HG03565 (cell line): ENCODE measurements at regions not wholly inside any gene's neighbourhood (a gene's known extent, or its start where the extent isn't known, plus 50 kb on each side); places are given as distances from the start of the nearest gene placed in this dataset.
A peak's percentile ranks its signal among the peaks of the same experiment; 100 is the strongest.

Experiments used
- ATAC-seq: cut with Tn5 transposase; IDR thresholded peaks from one replicate; pipeline ENCODE4 v1.9.1; 2021; ENCODE audit warnings: mild to moderate bottlenecking, moderate library complexity; ENCODE audit not compliant: unreplicated experiment

DNA sequence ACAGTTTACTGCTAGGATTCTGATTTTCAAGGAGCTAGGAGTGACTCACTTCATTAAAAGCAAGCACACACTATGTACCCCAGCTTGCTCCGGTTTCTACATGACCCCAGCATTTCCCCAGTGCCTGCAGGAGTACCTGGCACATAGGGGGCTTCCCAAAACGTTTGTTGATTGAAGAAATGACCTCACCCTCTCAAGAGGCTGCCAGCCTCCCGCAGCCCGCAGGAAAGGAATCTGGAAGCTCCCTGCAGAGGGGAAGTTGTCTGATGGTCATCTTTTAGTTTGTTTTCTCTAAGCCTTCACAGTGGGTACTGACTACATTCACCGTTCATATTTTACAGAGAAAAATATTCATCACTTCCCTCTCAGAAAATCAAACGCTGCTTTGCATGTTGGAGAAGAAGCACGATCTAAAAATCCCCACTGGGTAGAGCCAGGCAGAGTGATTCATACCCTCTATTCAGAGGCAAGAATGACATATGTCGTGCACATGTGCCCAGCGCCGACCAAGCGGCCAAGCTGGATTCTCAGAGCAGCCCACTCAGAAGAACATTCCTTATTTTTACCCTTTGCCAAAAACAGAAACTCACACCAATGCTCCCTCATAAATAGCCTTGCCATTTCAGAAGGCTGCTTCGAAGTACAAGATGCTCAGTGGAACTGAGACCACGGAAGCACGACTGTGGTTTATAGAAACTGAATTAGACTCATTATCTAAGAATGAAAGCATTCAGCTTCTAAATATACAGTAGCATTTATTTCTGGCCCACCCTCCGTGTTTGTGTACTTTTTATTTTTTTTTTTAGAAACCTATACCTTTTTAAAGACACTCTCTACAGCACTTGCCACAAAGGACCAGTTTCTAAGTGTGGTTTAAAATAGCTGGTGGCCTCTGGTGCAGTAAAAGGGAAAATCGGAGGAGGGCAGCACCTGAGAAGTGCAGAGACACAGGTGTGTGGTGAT, 143.2 kb downstream of the MIS18A start:
- ATAC-seq: peak; percentile 70

DNA sequence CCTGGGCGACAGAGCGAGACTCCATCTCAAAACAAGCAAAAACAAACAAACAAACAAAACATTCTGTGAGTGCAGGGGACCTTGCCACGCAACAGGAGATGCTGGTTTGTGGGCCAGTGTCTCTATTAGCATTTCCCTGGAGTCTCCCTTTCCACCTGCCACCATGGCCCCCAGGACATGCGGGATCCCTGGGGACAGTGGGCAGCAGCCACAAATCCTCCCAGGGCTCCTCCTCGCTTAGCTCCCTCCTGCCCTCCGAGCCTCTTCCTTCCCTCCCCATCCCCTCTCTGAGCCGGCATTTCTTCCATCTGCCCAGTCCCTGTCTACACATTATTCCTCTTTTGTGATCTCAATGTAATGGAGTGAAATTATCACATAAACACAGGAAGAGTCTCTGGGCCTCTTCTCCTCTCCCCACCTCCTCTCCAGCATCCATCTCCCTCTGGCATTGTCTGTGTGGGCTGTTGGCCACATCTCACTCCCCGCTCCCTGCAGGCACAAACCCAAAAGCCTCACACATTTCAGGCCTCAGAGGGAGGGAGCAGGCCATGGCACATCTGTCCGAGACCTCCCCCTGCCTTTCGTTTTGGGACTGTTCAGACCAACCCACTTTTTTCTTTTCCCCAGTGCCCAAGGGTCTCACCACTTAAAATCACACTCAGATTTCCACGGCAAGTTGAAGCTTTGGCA, 144.3 kb downstream of the MIS18A start:
- ATAC-seq: no peak

DNA sequence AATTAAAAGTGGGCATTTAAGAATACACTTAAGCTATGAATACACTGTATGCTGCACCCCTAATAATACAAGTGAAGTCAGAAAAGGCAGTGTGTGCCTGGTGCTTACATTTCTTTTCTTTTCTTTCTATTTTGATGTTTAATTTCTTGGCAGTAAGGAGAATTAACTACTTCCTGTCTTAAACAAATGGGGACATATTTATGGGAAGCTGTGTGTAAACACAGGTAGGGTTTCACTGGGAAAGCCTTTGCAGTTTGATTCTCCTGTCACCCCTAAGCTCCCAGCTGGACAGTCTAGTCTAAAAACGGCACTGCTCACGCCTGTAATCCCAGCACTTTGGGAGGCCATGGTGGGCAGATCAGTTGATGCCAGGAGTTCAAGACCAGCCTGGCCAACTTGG, 146.0 kb downstream of the MIS18A start:
- no peak for ATAC-seq

DNA sequence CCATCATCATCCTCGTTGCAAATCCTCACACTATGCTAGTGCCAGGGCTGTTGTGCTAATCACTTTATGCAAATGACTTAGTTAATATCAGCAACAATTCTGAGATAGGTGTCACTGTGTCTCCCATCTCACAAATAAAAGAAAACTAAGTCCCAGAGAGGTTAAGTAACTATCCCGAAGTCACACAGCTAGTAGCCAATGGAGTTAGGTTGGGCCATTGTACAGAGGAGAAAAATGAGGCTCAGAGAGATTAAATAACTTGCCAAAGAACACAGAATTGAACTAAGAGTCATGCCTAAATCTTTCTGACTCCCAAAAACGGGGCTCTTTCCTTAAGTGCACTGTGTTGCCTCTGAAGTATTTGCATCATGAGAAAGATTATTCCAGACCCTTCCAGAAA, 146.4 kb downstream of the MIS18A start:
- no peak for ATAC-seq

DNA sequence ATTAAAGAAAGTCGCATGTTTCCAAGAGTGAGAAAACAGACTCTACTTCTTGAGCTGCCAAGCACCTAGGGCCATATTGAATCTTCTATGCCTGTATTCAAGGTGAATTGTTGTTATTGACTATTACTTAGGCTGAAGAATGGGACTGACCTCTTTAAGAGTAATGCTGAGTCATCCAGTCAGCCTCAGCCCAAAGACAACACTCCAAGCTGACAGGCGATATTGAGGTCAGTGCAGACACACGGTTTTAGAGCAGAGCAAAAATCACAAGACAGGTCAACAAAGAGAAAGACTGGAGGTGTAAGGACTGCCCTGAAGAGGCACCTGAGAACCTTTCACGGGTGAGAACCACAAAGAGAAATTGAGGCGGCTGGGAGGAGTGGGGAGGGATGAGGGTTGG, 146.9 kb downstream of the MIS18A start:
- ATAC-seq: no peak

DNA sequence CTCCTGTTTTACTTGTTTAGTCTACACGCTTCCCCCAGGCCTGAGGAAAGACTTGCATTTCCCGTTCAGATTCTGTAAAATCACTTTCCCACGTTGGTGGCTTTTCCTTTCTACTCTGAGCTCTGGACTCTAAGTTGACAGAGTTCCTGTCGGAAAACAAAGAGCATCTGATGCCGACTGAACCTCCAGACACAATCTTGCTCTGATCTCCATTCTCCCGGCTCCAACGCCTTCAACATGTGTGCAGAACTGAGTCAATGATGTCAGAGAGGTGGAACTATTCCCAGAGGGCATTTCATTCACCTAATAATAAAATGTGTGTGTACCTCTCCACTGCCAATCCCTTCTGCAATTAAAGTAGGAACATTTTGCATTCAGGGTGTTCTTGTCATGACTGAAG, 147.7 kb downstream of the MIS18A start:
- no peak for ATAC-seq

DNA sequence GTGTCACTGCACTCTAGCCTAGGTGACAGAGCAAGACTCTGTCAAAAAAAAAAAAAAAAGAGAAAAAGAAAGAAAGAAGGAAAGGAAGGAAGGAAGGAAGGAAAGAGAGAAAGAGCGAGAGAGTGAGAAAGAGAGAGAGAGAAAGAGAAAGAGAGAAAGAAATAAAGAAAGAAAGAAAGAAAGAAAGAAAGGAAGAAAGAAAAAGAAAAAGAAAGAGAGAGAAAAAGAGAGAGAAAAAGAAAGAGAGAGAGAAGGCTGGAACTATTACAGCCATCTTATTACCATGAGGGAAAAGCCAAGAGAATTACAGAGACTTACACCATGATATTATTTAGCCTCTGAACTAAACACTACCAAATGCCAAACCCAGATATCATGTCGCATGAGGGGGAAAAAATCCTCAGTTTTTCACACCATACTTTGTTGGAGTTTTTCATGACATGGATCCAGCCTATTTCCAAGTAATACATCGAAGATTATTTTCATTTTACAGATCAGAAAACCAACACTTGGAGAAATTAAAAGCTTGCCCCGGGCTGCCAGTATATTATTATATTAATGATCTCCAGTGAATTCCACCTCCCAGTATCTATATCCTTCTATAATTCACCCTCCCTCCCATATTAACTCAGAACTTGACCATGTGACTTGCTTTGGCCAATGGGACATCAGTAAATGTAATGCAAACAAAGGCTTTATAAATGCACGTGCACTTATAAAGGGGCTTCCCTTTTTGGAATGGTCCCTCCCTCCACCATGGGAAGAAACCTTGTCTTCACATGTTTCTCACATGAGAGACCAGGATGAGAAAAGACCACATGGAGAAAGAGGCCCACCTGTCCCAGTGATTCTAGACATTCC, 148.6 kb downstream of the MIS18A start:
- ATAC-seq: no peak

DNA sequence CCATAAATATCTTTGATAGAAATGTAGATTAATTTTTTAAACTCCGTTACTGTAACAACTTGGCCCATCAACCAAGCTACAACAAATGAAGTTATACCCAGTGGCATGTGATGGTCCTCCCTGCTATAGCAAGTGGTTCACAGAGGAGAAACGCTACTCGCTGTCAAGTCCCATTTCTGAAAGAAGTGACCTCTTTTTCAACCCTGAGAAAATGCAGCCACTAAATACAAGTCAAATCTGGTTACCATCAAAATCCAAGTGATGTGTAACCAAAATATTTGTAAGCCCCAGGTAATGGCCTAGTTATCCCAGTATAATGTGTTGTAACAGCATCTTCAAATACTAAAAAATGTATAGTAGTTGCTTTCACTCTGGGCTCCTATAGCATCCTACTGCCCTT, 151.8 kb downstream of the MIS18A start:
- ATAC-seq: no peak

DNA sequence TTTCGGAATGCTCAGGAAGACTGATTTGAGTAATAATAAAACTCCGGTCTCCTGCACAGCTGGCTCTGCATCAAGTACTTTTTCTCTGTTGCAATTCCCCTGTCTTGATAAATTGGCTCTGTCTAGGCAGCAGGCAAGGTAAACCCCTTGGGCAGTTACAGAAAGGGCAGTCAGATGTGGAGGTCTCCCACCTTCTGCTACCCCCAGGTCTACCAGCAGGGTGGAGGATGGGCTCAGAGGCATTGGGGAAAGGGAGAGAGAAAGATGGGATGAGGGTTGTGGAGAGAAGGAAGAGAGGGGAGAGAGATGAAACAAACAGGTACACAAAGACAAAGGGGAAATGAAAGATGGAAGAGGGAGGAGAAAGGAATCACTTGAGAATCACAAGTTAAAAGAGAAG, 156.8 kb downstream of the MIS18A start:
- ATAC-seq: no peak

DNA sequence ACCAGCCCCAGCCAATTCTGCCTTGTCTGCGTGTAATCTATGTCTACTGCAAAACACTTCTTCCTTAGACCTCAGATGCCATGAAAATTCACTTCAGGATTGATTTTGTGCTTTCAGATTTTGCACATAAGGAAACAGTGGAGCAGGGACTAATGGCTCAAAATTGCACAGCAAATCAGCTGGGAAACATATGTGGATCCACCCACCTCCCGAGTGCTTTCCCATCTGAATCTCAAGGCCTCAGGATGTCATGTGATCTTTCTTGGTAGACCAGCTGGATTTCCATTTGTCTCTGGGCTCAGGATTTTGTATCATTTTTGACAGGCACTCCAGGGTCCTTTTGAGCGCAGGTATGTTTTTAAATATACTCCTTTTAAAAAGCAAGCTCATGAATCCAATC, 158.6 kb downstream of the MIS18A start:
- no peak for ATAC-seq

DNA sequence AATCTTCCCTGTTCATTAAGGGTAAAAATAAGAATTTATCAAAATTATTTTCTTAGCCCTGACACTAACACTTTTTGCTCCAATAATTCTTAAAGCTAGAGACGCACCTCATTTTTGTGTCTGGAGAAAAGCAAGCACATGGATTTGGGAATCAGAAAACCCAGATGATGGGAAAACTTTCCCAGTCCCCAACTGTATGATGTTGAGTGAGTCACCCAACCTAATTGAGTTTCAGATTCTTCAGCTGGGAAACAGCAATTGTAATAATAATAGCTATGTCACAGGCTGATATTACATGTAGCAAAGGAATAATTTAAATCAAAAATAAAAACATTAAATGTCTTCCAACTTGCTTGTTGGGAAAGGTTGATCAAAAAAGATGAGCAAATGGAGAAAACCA, 159.0 kb downstream of the MIS18A start:
- ATAC-seq: no peak

DNA sequence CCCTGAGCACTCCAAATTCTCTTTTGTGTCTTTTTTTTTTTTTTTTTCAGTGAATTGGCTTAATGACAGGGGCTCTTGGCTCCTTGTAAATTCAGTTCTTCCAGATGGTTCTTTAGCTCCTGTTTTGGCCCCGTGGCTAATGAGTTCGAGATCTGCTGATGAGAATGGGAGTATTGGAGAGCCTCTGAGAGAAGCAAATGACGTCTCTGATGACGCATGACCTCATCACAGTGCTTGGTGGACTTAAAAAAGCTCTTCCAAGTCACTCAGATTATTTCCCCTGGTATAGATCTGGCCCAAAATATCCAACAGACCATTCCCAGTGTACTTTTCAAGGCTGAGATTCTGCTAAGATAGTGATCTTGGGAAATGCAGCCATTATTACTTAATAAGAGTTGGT, 159.5 kb downstream of the MIS18A start:
- no peak for ATAC-seq

DNA sequence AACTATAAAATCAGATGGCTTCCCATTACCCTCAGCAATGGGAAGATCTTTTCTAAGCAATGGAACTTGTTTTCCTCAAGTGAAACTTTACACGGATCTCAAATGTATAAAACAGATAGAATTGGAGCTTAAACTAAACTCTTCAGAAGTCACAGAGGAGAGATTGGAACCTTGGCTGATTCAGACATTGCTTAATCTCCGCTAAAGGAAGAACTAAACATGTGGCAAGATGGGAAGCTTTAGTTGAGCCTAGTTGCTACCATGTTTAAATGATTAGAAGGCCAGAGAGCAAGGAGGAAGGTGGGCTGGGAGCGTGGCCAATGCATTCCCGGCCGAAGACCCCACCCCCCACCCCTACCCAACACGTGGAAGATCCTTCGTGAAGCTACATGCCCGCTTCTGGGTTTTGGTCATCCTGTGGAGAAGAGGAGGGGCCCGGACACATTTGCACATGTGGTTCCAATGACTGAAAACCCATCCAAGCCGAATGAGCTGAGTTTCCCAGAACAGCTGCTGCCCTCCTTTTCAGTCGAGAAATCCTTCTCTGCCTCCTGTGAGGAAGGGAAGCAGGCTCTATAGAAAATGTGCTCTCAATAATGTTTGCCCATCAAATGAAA, 164.3 kb downstream of the MIS18A start:
- ATAC-seq: no peak

DNA sequence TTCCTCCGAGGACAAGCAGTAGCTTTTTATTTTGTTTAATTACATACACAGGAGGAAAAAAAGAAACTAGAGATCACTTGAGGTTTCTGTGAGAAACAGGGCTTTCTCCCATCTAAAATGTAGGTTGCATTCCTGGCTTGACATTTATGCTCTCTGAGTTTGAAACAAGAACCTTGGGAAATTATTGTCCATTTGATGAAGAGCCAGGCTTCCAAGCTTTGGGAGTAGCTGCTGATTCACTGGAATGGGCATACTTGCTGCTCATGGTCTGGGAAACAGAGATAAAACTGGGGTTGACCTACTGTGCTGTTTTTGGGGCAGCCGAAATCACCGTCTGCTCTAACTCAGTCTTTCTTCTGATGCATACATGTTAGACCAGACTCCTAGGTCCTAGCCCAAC, 165.4 kb downstream of the MIS18A start:
- ATAC-seq: no peak

DNA sequence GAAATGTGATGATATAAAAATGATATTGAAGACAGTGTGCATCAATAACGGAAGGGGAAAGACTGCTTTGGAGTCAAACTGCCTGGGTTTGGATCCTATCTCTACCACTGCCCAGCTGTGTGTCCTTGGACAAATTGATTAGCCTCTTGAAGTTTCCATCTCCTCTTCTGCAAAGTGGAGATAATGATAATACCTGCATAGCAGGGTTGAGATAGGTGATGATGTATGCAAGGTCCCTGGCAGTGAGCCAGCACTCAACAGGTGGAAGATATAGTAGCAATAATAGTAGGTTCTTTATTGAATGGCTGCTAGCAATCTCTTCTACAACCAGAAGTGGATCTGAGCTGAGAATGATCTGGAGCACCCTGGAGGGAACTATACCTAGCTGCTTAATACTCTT, 166.7 kb downstream of the MIS18A start:
- no peak for ATAC-seq

DNA sequence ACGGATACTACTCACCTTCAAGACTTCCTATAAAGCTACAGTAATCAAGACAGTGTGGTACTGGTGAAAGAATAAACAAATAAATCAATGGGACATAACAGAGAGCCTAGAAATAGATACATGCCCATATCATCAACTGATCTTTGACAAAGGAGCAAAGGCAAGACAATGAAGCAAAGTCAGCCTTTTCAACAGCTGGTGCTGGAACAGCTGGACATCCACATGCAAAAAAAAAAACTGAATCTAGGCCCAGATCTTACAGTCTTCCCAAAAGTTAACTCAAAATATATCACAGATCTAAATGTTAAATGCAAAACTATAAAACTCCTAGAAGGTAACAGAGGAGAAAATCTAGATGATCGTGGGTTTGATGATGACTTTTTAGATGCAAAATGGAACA, 170.3 kb downstream of the MIS18A start:
- ATAC-seq: no peak

DNA sequence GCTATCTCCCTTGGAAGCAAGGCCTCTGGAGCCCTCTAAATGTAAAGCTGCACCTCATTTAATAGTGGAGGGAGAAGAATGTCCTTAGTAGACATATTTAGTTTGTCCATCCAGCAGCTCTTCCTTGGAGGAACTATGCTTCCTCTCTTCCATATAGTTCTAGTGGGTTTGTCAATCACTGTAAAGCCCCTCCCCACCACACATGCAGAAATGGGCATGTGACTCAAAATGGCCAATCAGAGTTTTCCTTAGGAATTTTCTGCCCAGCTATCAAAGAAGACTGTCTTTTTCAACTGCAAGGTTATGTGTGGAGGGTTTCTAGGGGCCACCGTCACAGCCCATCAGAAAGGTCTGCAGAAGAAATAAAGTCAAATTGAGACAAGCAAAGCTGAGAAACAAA, 175.5 kb downstream of the MIS18A start:
- ATAC-seq: no peak

DNA sequence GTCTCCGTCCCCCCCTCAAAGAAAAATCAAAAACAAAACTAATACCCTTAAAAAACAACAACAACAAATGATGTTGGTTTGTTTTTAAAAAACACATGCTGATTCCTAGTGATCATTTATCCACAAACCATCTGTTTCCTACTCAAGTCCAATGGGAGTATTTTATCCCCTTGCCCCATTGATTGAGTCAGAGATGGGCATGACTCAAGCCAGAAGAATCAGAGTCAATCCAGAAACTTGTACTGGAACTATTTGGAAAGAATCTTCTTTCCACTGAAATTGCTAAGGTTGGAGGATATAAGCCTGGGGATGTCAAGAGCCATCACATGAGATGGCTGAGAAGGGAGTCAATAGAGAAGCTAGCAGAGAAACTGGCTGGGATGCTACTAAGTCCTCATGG, 176.4 kb downstream of the MIS18A start:
- ATAC-seq: no peak

DNA sequence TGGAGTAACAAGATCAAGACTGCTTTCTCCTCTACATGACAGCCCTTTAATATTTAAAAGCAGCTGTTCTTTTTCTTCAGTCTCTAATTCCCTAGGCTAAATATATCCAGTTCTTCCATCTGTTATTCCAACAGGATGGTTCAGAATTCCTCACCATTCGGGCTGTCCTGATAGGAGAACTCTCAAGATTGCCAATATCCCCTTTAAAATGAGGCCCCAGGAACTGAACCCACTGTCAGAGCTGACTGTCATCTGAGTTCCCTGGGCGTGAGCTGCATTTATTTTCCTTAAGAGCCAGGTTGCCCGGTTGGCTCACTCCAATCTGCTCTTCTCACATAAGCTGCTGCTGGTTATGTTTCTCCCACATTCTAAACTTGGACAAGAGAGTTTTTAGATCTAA, 177.6 kb downstream of the MIS18A start:
- no peak for ATAC-seq

DNA sequence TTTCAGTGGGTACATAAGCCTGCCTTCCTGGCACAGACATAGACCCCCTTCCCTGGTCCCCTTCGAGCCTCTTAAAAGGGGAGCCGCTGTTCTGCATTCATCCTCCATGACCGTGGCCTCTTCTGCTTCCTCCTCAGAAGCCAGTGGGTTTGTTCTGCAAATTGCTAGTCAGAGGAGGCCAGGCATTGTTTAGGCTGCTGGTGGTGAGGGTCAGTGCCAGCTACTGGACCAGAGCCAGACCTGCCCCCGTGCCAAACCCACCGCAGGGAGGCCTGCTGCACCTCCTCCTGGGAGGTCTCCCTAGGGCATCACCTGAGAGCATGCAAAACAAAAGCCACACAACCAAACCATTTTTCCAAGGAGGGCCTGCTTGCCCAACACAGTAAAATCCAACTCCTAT, 178.4 kb downstream of the MIS18A start:
- no peak for ATAC-seq

DNA sequence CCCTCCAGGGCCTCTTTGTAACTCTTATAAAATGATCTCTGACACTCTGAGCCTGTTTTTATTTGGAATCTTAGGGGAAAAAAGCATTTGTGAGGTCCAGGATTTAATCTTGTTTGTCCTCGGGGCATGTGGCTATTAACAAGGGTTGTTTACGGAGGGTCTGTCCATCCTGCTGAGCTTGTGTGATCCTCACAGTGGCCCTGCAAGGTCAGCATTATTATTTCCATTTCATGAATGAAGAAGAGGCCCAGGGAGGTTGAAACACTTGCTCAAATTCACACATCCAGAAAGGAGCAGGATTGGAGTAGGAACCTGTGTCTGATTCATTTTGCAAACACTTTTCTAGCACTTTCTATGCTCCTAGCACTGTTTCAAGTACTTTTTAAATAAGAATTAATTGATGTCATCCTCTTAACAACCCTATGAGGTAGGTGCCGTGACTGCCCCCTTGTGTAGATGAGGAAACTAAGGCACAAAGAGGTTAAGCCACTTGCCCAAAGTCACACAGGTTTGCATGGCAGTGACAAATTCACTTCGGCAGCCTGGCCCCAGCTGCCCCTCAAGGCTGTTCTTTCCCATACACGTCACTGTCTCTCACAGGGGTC, 178.9 kb downstream of the MIS18A start:
- ATAC-seq: no peak
